ENCODE measurements at regions not wholly inside any gene's neighbourhood (a gene's known extent, or its start where the extent isn't known, plus 50 kb on each side); places are given as distances from the start of the nearest gene placed in this dataset.

- DNase-seq (ENCODE audit: low spot score): no peak
- CTCF ChIA-PET (ENCODE audit: low intra/inter-chr PET ratio, low total read pairs): no interaction called here
- Histone ChIP-seq H2AFZ (ENCODE audit: low read length) (no peak overlapping the region), H3K4me1 (ENCODE audit: insufficient read depth, low read length) (no peaks in the 10 kb centered on the region), H3K4me2 (ENCODE audit: low read depth, low read length) (no peak overlapping the region), H3K27me3 (ENCODE audit: control insufficient read depth in 1 of 2, insufficient read depth in 2 of 2, low read length in 2 of 2) (no peaks in the 10 kb centered on the region), H3K79me2 (ENCODE audit: insufficient read depth, low read length) (no peaks in the 10 kb centered on the region), H3K27ac (ENCODE audit: extremely low read length, insufficient read depth, low read length) (no peak overlapping the region), H3K4me3 (replicated peaks in 1 of 3; ENCODE audit: insufficient read depth in 1 of 3, low read depth in 2 of 3, low read length in 3 of 3) (no peak overlapping the region), H3K9ac (ENCODE audit: insufficient read depth, low read depth, low read length) (no peak overlapping the region), H3K36me3 (replicated peaks in 1 of 2; ENCODE audit: control insufficient read depth in 1 of 2, insufficient read depth in 2 of 2, low read length in 2 of 2) (no peaks in the 10 kb centered on the region), H3K9me3 (ENCODE audit: low read length) (no peaks in the 10 kb centered on the region), H4K20me1 (ENCODE audit: insufficient read depth, low read length) (no peaks in the 10 kb centered on the region)
- in situ Hi-C loops (cut with HindIII; ENCODE audit: extremely low pct_ligation_motif_present, low pct_unique_long_range_greater_than_20kb): no loop called here
- TF ChIP-seq RFX5 (IDR thresholded peaks at IDR 0.05; ENCODE audit: low read depth, low read length): no peak
- TF ChIP-seq GABPB1 (CRISPR knock-in tag; IDR thresholded peaks at IDR 0.05): no peak
- no peak for TF ChIP-seq ZSCAN20 (CRISPR knock-in tag; IDR thresholded peaks at IDR 0.05; ENCODE audit: borderline replicate concordance)
- no peak for TF ChIP-seq ZNF432 (CRISPR knock-in tag; IDR thresholded peaks at IDR 0.05; ENCODE audit: borderline replicate concordance)
- TF ChIP-seq HMGA1 (CRISPR knock-in tag; conservative IDR thresholded peaks at IDR 0.05): no peak
- no peak for TF ChIP-seq CAMTA2 (CRISPR knock-in tag; IDR thresholded peaks at IDR 0.05; ENCODE audit: borderline replicate concordance)
- no peak for TF ChIP-seq PHF5A (CRISPR knock-in tag; IDR thresholded peaks at IDR 0.05; ENCODE audit: low read depth, unreplicated experiment)
- TF ChIP-seq ZBTB39 (CRISPR knock-in tag; IDR thresholded peaks at IDR 0.05): no peak
- intact Hi-C loops (cut with micrococcal nuclease; ENCODE audit: unreplicated experiment): no loop called here
- POLR2A ChIA-PET: no interaction called here
- ATAC-seq: no peak
- no TSS peak for BruUV-seq (replicated peaks)
- 29% methylated on average over 2 of the region's 3 CpGs for WGBS (ENCODE audit: low lambda C conversion rate)
- no peak for FAIRE-seq
Measured at GRCh38 chr2:192315543-192315942, 120.8 kb upstream of the TMEFF2 start.
